Liver (tissue), 3 donors: ENCODE measurements at regions not wholly inside any gene's neighbourhood (a gene's known extent, or its start where the extent isn't known, plus 50 kb on each side); places are given as distances from the start of the nearest gene placed in this dataset.

Experiments
- EGR1 ChIP-seq, 2 donors: IDR thresholded peaks; 2 replicates each; pipeline ENCODE4 v1.6.1; 2016 to 2018; ENCODE audit warnings: antibody characterized with exemption in 2 of 2, low read depth in 2 of 2
- JUND ChIP-seq, 2 donors: IDR thresholded peaks; 2 replicates each; pipeline ENCODE4 v1.6.1; 2016; ENCODE audit warnings: antibody characterized with exemption in 2 of 2
- MAX ChIP-seq: IDR thresholded peaks from 2 replicates; pipeline ENCODE4 v1.6.1; 2016; ENCODE audit warnings: antibody characterized with exemption
- RAD21 ChIP-seq, 2 donors: IDR thresholded peaks; 2 replicates each; pipeline ENCODE4 v1.6.1; 2016; ENCODE audit warnings: antibody characterized with exemption in 2 of 2, mild to moderate bottlenecking in 2 of 2
- REST ChIP-seq: IDR thresholded peaks from 2 replicates; pipeline ENCODE4 v1.6.1; 2016; ENCODE audit warnings: antibody characterized with exemption, mild to moderate bottlenecking
- TAF1 ChIP-seq: conservative IDR thresholded peaks from 2 replicates; pipeline ENCODE4 v1.6.1; 2016; ENCODE audit warnings: antibody characterized with exemption, mild to moderate bottlenecking
- YY1 ChIP-seq: IDR thresholded peaks from 2 replicates; pipeline ENCODE4 v1.6.1; 2016; ENCODE audit warnings: antibody characterized with exemption, mild to moderate bottlenecking
- TF ChIP-seq, protein P1 (sequence below): fragments of 150-350 bp; IDR thresholded peaks from 2 replicates; pipeline ENCODE4 v1.5.1; 2017; ENCODE audit warnings: improper control_type of control experiment, low read depth, low read length; ENCODE audit not compliant: missing input control
- TF ChIP-seq, protein P2 (sequence below): IDR thresholded peaks from 2 replicates; pipeline ENCODE4 v1.6.1; 2016; ENCODE audit warnings: antibody characterized with exemption
- donor health status: healthy.
- donor health status: healthy.

GRCh38 chr13:83996415-83996814 lies 114.1 kb upstream of the SLITRK1 start:
- TF ChIP-seq, protein P1, sequence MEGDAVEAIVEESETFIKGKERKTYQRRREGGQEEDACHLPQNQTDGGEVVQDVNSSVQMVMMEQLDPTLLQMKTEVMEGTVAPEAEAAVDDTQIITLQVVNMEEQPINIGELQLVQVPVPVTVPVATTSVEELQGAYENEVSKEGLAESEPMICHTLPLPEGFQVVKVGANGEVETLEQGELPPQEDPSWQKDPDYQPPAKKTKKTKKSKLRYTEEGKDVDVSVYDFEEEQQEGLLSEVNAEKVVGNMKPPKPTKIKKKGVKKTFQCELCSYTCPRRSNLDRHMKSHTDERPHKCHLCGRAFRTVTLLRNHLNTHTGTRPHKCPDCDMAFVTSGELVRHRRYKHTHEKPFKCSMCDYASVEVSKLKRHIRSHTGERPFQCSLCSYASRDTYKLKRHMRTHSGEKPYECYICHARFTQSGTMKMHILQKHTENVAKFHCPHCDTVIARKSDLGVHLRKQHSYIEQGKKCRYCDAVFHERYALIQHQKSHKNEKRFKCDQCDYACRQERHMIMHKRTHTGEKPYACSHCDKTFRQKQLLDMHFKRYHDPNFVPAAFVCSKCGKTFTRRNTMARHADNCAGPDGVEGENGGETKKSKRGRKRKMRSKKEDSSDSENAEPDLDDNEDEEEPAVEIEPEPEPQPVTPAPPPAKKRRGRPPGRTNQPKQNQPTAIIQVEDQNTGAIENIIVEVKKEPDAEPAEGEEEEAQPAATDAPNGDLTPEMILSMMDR: no peak
- TF ChIP-seq TAF1 (no peak), REST (no peak), MAX (no peak), YY1 (no peak), JUND (IDR thresholded peaks at IDR 0.05) (no peak), EGR1 (IDR thresholded peaks at IDR 0.05; ENCODE audit: low read depth in 2 of 2) (no peak), RAD21 (IDR thresholded peaks at IDR 0.05) (no peak)
- TF ChIP-seq, protein P2, sequence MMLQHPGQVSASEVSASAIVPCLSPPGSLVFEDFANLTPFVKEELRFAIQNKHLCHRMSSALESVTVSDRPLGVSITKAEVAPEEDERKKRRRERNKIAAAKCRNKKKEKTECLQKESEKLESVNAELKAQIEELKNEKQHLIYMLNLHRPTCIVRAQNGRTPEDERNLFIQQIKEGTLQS: no peak
